ENCODE measurements at regions not wholly inside any gene's neighbourhood (a gene's known extent, or its start where the extent isn't known, plus 50 kb on each side); places are given as distances from the start of the nearest gene placed in this dataset.

DNA sequence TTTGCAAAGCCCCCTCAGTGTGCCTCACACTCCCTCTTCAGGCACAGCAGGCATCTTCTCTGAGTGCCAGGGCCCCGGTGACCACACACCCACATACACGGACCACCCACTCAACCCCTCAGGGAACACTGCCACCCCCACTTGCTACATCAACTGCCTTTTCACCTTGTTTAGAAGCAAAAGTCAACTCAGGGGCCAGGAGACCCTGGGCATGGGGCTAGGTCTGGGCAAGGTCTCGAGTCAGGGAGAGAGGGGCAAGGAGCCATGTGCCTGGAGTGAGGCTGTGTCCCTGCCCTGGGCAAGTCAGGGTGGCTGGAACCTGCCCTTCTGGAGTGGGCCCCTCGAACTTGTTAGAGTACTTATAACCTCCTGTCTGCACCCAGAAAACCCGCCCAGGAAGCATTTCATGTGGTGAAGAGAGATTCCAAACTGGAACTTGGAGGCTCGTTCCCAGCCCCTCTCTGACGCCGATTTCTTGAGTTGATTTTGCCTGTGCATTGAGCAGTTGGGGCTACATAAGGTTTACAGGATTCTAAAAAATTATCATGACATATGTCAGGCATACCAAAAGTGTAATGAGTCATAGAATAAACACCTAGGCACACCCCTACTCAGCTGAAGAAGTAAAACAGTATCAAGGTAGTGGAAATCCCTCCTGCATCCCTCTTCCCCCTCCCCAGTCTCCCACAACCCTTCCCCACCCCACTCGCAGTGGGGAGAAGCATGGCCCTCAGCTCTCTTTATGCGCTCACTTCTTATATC, 74.3 kb downstream of the MYEOV start:
- TF ChIP-seq CTCF (conservative IDR thresholded peaks at IDR 0.05; ENCODE audit: low read depth, low read length) (no peak), RFX5 (IDR thresholded peaks at IDR 0.05; ENCODE audit: low read depth, low read length) (no peak), MXI1 (IDR thresholded peaks at IDR 0.05; ENCODE audit: borderline replicate concordance, low read depth, low read length) (no peak), POLR2A (IDR thresholded peaks at IDR 0.05; ENCODE audit: low read depth, low read length) (no peak), RCOR1 (IDR thresholded peaks at IDR 0.05; ENCODE audit: insufficient replicate concordance, low read length) (no peak), RAD21 (IDR thresholded peaks at IDR 0.05; ENCODE audit: low read length) (no peak), USF2 (IDR thresholded peaks at IDR 0.05; ENCODE audit: low read depth, low read length) (no peak), CEBPB (IDR thresholded peaks at IDR 0.05; ENCODE audit: low read depth, low read length) (no peak), MAFK (IDR thresholded peaks at IDR 0.05; ENCODE audit: low read depth, low read length) (no peak), SMC3 (IDR thresholded peaks at IDR 0.05; ENCODE audit: low read depth, low read length) (no peak), ELK1 (IDR thresholded peaks at IDR 0.05; ENCODE audit: borderline replicate concordance, low read depth, low read length) (no peak), BHLHE40 (IDR thresholded peaks at IDR 0.05; ENCODE audit: low read depth, low read length) (no peak), NFE2L2 (IDR thresholded peaks at IDR 0.05; ENCODE audit: low read depth, low read length) (no peak)

All from IMR-90 (cell line).